ENCODE measurements at regions not wholly inside any gene's neighbourhood (a gene's known extent, or its start where the extent isn't known, plus 50 kb on each side); places are given as distances from the start of the nearest gene placed in this dataset.

GRCh38 chr6:14670806-14671205, 553.2 kb downstream of the CD83 start:
- H3K79me2 ChIP-seq (ENCODE audit: insufficient read depth, low read depth, low read length), result no peaks in the 10 kb centered on the region
- TF ChIP-seq EZH2phosphoT487 (IDR thresholded peaks at IDR 0.05; ENCODE audit: borderline replicate concordance, low read depth, low read length), result no peak
- no peak for TF ChIP-seq CTCF (conservative IDR thresholded peaks at IDR 0.05; ENCODE audit: low read length)
- intact Hi-C loops (cut with micrococcal nuclease; ENCODE audit: unreplicated experiment), result no loop called here
- ChIA-PET POLR2A (interaction anchor here (0.8 to 1.3 kb wide), 2 partner anchors 10 to 54 kb away, joined by 3 to 4 read pairs; no protein-coding TSS in a partner anchor), CTCF (ENCODE audit: unreplicated experiment) (no interaction called here)
- no peak overlapping the region for H3K27ac ChIP-seq (ENCODE audit: low read depth, low read length, poor library complexity, severe bottlenecking)
- H3K4me3 ChIP-seq (ENCODE audit: low read depth, low read length, poor library complexity, severe bottlenecking), result no peak overlapping the region
- peaks cover 82% of the 10 kb centered on the region for H3K4me1 ChIP-seq (ENCODE audit: insufficient read depth, low read length, poor library complexity, severe bottlenecking)
- H3K9me3 ChIP-seq (ENCODE audit: low read length), result no peaks in the 10 kb centered on the region
- DNase-seq (ENCODE audit: low spot score), result no peak
- H3K36me3 ChIP-seq (ENCODE audit: insufficient read depth, low read length), result no peaks in the 10 kb centered on the region
- no peak overlapping the region for H2AFZ ChIP-seq (ENCODE audit: low read length)
- no peak overlapping the region for H3K4me2 ChIP-seq (ENCODE audit: low read length)
- H4K20me1 ChIP-seq (ENCODE audit: insufficient read depth, low read length), result no peaks in the 10 kb centered on the region
- BruUV-seq (replicated peaks), result no TSS peak
- H3K9me2 ChIP-seq (ENCODE audit: insufficient read depth, low read length), result no peaks in the 10 kb centered on the region

GRCh38 chr6:14671261-14671681, 553.7 kb downstream of the CD83 start:
- Histone ChIP-seq H3K4me2 (ENCODE audit: low read length) (no peak overlapping the region), H4K20me1 (ENCODE audit: insufficient read depth, low read length) (no peaks in the 10 kb centered on the region), H2AFZ (ENCODE audit: low read length) (no peak overlapping the region), H3K27ac (ENCODE audit: low read depth, low read length, poor library complexity, severe bottlenecking) (no peak overlapping the region), H3K9me2 (ENCODE audit: insufficient read depth, low read length) (no peaks in the 10 kb centered on the region), H3K79me2 (ENCODE audit: insufficient read depth, low read depth, low read length) (no peaks in the 10 kb centered on the region), H3K4me3 (ENCODE audit: low read depth, low read length, poor library complexity, severe bottlenecking) (no peak overlapping the region), H3K4me1 (ENCODE audit: insufficient read depth, low read length, poor library complexity, severe bottlenecking) (peaks cover 77% of the 10 kb centered on the region), H3K9me3 (ENCODE audit: low read length) (no peaks in the 10 kb centered on the region), H3K36me3 (ENCODE audit: insufficient read depth, low read length) (no peaks in the 10 kb centered on the region)
- no peak for DNase-seq (ENCODE audit: low spot score)
- no peak for TF ChIP-seq EZH2phosphoT487 (IDR thresholded peaks at IDR 0.05; ENCODE audit: borderline replicate concordance, low read depth, low read length)
- TF ChIP-seq CTCF (conservative IDR thresholded peaks at IDR 0.05; ENCODE audit: low read length), result no peak
- ChIA-PET CTCF (ENCODE audit: unreplicated experiment) (no interaction called here), POLR2A (interaction anchor here (0.8 to 1.5 kb wide), 5 partner anchors 10 to 400 kb away, joined by 3 to 6 read pairs (median 4); no protein-coding TSS in a partner anchor)
- intact Hi-C loops (cut with micrococcal nuclease; ENCODE audit: unreplicated experiment), result no loop called here
- no TSS peak for BruUV-seq (replicated peaks)

GRCh38 chr6:14671937-14672336, 554.4 kb downstream of the CD83 start:
- Histone ChIP-seq H2AFZ (ENCODE audit: low read length) (no peak overlapping the region), H3K9me2 (ENCODE audit: insufficient read depth, low read length) (no peaks in the 10 kb centered on the region), H3K36me3 (ENCODE audit: insufficient read depth, low read length) (no peaks in the 10 kb centered on the region), H3K27ac (ENCODE audit: low read depth, low read length, poor library complexity, severe bottlenecking) (no peak overlapping the region), H3K4me2 (ENCODE audit: low read length) (no peak overlapping the region), H4K20me1 (ENCODE audit: insufficient read depth, low read length) (no peaks in the 10 kb centered on the region), H3K4me3 (ENCODE audit: low read depth, low read length, poor library complexity, severe bottlenecking) (no peak overlapping the region), H3K79me2 (ENCODE audit: insufficient read depth, low read depth, low read length) (no peaks in the 10 kb centered on the region), H3K9me3 (ENCODE audit: low read length) (no peaks in the 10 kb centered on the region), H3K4me1 (ENCODE audit: insufficient read depth, low read length, poor library complexity, severe bottlenecking) (peaks cover 71% of the 10 kb centered on the region)
- TF ChIP-seq EZH2phosphoT487 (IDR thresholded peaks at IDR 0.05; ENCODE audit: borderline replicate concordance, low read depth, low read length), result no peak
- no peak for TF ChIP-seq CTCF (conservative IDR thresholded peaks at IDR 0.05; ENCODE audit: low read length)
- POLR2A ChIA-PET, result interaction anchor here (0.6 to 1.5 kb wide), 6 partner anchors 10 to 487 kb away, joined by 3 to 6 read pairs (median 4); no protein-coding TSS in a partner anchor
- BruUV-seq (replicated peaks), result no TSS peak
- DNase-seq (ENCODE audit: low spot score), result no peak
- intact Hi-C loops (cut with micrococcal nuclease; ENCODE audit: unreplicated experiment), result no loop called here
- CTCF ChIA-PET (ENCODE audit: unreplicated experiment), result interaction anchor here (0.6 kb wide), 1 partner anchor 296 kb away, joined by 3 read pairs; no protein-coding TSS in a partner anchor
